HG03439 (cell line): ENCODE measurements at regions not wholly inside any gene's neighbourhood (a gene's known extent, or its start where the extent isn't known, plus 50 kb on each side); places are given as distances from the start of the nearest gene placed in this dataset.
"Not testable (repeated sequence)": the region's sequence is repeated elsewhere in the genome, so short reads cannot be mapped to it uniquely, and the experiment has no call there.

Source experiments
- ATAC-seq: cut with Tn5 transposase; IDR thresholded peaks from one replicate; pipeline ENCODE4 v1.9.1; 2021; ENCODE audit warnings: mild to moderate bottlenecking, moderate library complexity; ENCODE audit not compliant: unreplicated experiment

- ATAC-seq, result no peak
Observed at GRCh38 chr14:71237556-71237955, 330.3 kb downstream of the PCNX1 start.

- no peak for ATAC-seq
Observed at GRCh38 chr14:71238835-71239234, 331.6 kb downstream of the PCNX1 start.

- no peak for ATAC-seq
Observed at GRCh38 chr14:71240171-71240570, 332.9 kb downstream of the PCNX1 start.

- ATAC-seq, result no peak
Observed at GRCh38 chr14:71240866-71241520, 333.7 kb downstream of the PCNX1 start.

- no peak for ATAC-seq
Observed at GRCh38 chr14:71242237-71242748, 335.0 kb downstream of the PCNX1 start.

- no peak for ATAC-seq
Observed at GRCh38 chr14:71243697-71244096, 336.4 kb downstream of the PCNX1 start.

GRCh38 chr14:71244341-71244740, 337.1 kb downstream of the PCNX1 start:
- ATAC-seq, result no peak

GRCh38 chr14:71245659-71246361, 338.6 kb downstream of the PCNX1 start:
- ATAC-seq, result no peak

GRCh38 chr14:71246539-71246938, 339.3 kb downstream of the PCNX1 start:
- no peak for ATAC-seq

- ATAC-seq, result no peak
Observed at GRCh38 chr14:71247106-71247505, 339.8 kb downstream of the PCNX1 start.

GRCh38 chr14:71248194-71248593, 340.9 kb downstream of the PCNX1 start:
- ATAC-seq, result no peak

- no peak for ATAC-seq
Observed at GRCh38 chr14:71250347-71250746, 343.1 kb downstream of the PCNX1 start.

- ATAC-seq, result no peak
Observed at GRCh38 chr14:71250791-71251190, 343.5 kb downstream of the PCNX1 start.

GRCh38 chr14:71254091-71254719, 346.9 kb downstream of the PCNX1 start:
- ATAC-seq, result not testable (repeated sequence)

GRCh38 chr14:71261206-71261605, 353.9 kb downstream of the PCNX1 start:
- ATAC-seq, result no peak

- no peak for ATAC-seq
Observed at GRCh38 chr14:71262441-71262840, 355.2 kb downstream of the PCNX1 start.

- ATAC-seq, result no peak
Observed at GRCh38 chr14:71264260-71264659, 357.0 kb downstream of the PCNX1 start.

- ATAC-seq, result no peak
Observed at GRCh38 chr14:71267007-71267513, 359.8 kb downstream of the PCNX1 start.

GRCh38 chr14:71267691-71268090, 360.4 kb downstream of the PCNX1 start:
- no peak for ATAC-seq

GRCh38 chr14:71270111-71270510, 362.9 kb downstream of the PCNX1 start:
- ATAC-seq, result no peak

- ATAC-seq, result no peak
Observed at GRCh38 chr14:71271166-71271945, 364.1 kb downstream of the PCNX1 start.
